Parathyroid adenoma (tissue), 2 donors: ENCODE measurements at regions not wholly inside any gene's neighbourhood (a gene's known extent, or its start where the extent isn't known, plus 50 kb on each side); places are given as distances from the start of the nearest gene placed in this dataset.
"Not testable (repeated sequence)": the region's sequence is repeated elsewhere in the genome, so short reads cannot be mapped to it uniquely, and the experiment has no call there.

Source experiments
- H2AFZ ChIP-seq: fragments of 300-600 bp; sonication (generic); one replicate; pipeline ENCODE4 v1.7.0; 2017; ENCODE audit warnings: antibody characterized with exemption, mild to moderate bottlenecking
- H3K27ac ChIP-seq: fragments of 300-600 bp; sonication (generic); one replicate; pipeline ENCODE4 v1.7.0; 2017
- H3K27me3 ChIP-seq: fragments of 300-600 bp; sonication (generic); one replicate; pipeline ENCODE4 v1.7.0; 2017; ENCODE audit warnings: low read length; ENCODE audit not compliant: control insufficient read depth, insufficient read depth
- H3K36me3 ChIP-seq: fragments of 300-600 bp; sonication (generic); one replicate; pipeline ENCODE4 v1.7.0; 2017; ENCODE audit warnings: low read length; ENCODE audit not compliant: control insufficient read depth, insufficient read depth
- H3K4me1 ChIP-seq: fragments of 300-600 bp; sonication (generic); one replicate; pipeline ENCODE4 v1.7.0; 2017; ENCODE audit warnings: control low read depth
- H3K4me2 ChIP-seq: fragments of 300-600 bp; sonication (generic); one replicate; pipeline ENCODE4 v1.7.0; 2017; ENCODE audit warnings: low read length
- H3K4me3 ChIP-seq: fragments of 300-600 bp; sonication (generic); one replicate; pipeline ENCODE4 v1.7.0; 2017; ENCODE audit warnings: low read depth, low read length
- H3K79me2 ChIP-seq: fragments of 300-600 bp; sonication (generic); one replicate; pipeline ENCODE4 v1.7.0; 2017; ENCODE audit warnings: control low read depth
- H3K9ac ChIP-seq: fragments of 300-600 bp; sonication (generic); one replicate; pipeline ENCODE4 v1.7.0; 2017; ENCODE audit warnings: mild to moderate bottlenecking
- H3K9me3 ChIP-seq: fragments of 300-600 bp; sonication (generic); one replicate; pipeline ENCODE4 v1.7.0; 2017; ENCODE audit warnings: low read length; ENCODE audit not compliant: control insufficient read depth
- TF ChIP-seq, protein P1 (sequence below): fragments of 300-600 bp; sonication (generic); IDR thresholded peaks from one replicate; pipeline ENCODE4 v1.7.0; 2017; ENCODE audit warnings: antibody characterized with exemption, mild to moderate bottlenecking
- donor health status: primary hyperparathyroidism.

DNA sequence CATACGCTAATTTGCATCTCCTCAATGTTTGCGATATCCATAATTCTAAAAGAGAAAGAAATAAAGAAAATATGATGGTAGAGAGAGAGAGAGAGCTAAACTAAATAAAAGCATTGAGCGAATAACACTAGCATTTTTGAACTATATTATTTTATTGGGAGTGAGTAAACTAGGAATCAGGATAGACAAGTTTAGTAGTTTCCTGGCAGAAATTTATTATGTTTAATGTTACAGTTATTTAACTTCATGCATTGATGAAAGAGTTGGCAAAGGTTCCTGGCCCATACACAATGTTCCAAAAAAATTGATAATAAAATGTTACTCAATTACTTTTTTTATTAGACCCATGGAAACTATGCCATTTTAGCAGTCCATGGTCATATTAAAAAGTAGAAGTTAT is 1708.2 kb upstream of the CDH6 start:
- Histone ChIP-seq H2AFZ (no peak overlapping the region), H3K4me1 (no peaks in the 10 kb centered on the region), H3K79me2 (no peaks in the 10 kb centered on the region), H3K4me3 (no peak overlapping the region), H3K9me3 (no peaks in the 10 kb centered on the region), H3K9ac (no peak overlapping the region), H3K27me3 (no peaks in the 10 kb centered on the region), H3K36me3 (no peaks in the 10 kb centered on the region), H3K27ac (no peak overlapping the region), H3K4me2 (no peak overlapping the region)
- TF ChIP-seq, protein P1, sequence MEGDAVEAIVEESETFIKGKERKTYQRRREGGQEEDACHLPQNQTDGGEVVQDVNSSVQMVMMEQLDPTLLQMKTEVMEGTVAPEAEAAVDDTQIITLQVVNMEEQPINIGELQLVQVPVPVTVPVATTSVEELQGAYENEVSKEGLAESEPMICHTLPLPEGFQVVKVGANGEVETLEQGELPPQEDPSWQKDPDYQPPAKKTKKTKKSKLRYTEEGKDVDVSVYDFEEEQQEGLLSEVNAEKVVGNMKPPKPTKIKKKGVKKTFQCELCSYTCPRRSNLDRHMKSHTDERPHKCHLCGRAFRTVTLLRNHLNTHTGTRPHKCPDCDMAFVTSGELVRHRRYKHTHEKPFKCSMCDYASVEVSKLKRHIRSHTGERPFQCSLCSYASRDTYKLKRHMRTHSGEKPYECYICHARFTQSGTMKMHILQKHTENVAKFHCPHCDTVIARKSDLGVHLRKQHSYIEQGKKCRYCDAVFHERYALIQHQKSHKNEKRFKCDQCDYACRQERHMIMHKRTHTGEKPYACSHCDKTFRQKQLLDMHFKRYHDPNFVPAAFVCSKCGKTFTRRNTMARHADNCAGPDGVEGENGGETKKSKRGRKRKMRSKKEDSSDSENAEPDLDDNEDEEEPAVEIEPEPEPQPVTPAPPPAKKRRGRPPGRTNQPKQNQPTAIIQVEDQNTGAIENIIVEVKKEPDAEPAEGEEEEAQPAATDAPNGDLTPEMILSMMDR, result no peak

DNA sequence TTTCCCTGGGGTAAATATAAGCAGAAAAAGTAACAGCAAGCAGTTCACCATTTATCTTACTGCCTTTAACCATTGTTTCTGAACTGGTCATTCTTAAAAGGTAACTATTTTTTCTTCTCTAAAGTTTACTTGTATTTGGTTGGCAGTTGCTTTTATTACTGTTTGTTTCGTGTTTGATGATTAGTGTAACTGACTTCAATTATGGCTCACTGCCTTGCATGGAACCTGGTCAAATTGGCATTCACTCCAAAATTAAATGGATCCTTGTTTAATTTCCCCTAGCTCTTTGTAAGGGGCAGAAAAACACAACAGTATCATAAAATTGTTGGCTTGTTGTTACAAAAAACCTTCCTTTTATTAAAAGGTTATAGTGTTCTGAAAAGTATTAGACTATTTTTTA is 1723.9 kb upstream of the CDH6 start:
- no peak overlapping the region for H3K9ac ChIP-seq
- TF ChIP-seq, protein P1, result no peak
- no peaks in the 10 kb centered on the region for H3K4me1 ChIP-seq
- no peak overlapping the region for H2AFZ ChIP-seq
- H3K9me3 ChIP-seq, result no peaks in the 10 kb centered on the region
- H3K27me3 ChIP-seq, result no peaks in the 10 kb centered on the region
- no peak overlapping the region for H3K4me2 ChIP-seq
- no peaks in the 10 kb centered on the region for H3K36me3 ChIP-seq
- H3K4me3 ChIP-seq, result no peak overlapping the region
- no peak overlapping the region for H3K27ac ChIP-seq
- no peaks in the 10 kb centered on the region for H3K79me2 ChIP-seq

DNA sequence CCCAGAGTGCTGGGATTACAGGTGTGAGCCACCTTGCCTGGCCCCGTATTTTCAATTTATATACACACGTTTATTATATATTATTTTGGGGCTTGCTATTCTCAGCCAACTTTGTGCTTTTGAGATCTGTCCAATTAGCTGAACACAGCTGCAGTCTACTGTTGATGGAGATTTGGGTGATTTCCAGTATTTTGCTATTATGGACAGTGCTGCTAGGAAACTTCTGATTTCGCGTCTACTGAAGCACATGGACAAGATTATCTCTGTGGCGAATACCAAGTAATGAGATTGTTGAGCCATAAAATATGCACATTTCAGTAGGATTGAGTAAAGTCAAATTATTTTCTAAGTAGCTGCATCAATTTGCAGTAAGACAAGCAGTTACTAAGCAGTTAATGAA is 1731.2 kb upstream of the CDH6 start:
- Histone ChIP-seq H3K4me3 (no peak overlapping the region), H3K27ac (no peak overlapping the region), H3K9ac (no peak overlapping the region), H3K79me2 (no peaks in the 10 kb centered on the region), H3K9me3 (no peaks in the 10 kb centered on the region), H3K4me1 (no peaks in the 10 kb centered on the region), H3K36me3 (no peaks in the 10 kb centered on the region), H3K27me3 (no peaks in the 10 kb centered on the region), H2AFZ (no peak overlapping the region), H3K4me2 (no peak overlapping the region)
- TF ChIP-seq, protein P1, result no peak

DNA sequence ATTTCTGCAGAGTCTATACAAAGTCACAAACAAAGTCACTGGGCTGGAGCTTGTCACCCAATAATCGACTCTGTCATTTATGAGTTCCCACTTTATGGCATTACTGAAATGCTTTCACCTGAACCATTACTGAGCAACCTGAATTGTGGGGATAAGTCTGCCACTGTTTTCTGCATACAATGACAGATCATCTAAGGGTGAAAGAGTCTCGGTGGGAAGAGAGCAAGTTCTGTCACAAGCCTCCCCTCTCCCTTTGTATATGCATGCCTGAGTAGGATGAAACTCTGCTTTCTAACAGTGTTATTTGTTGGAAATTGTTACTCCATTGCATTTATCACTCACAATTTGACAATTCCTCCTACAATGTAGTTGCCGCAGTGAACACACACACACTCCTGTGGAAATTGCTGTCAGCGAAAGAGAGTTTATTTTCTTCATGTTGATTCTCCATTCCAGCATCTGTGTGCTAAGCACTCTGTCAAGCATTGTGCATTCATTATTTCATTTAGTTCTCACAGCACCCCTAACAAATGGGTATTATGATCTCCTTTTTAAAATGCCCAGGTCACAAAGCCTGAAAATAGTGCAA is 1732.4 kb upstream of the CDH6 start:
- H2AFZ ChIP-seq, result no peak overlapping the region
- H3K4me1 ChIP-seq, result no peaks in the 10 kb centered on the region
- TF ChIP-seq, protein P1, result no peak
- no peak overlapping the region for H3K9ac ChIP-seq
- H3K9me3 ChIP-seq, result no peaks in the 10 kb centered on the region
- H3K27ac ChIP-seq, result no peak overlapping the region
- H3K4me2 ChIP-seq, result no peak overlapping the region
- H3K27me3 ChIP-seq, result no peaks in the 10 kb centered on the region
- no peaks in the 10 kb centered on the region for H3K36me3 ChIP-seq
- no peaks in the 10 kb centered on the region for H3K79me2 ChIP-seq
- H3K4me3 ChIP-seq, result no peak overlapping the region

DNA sequence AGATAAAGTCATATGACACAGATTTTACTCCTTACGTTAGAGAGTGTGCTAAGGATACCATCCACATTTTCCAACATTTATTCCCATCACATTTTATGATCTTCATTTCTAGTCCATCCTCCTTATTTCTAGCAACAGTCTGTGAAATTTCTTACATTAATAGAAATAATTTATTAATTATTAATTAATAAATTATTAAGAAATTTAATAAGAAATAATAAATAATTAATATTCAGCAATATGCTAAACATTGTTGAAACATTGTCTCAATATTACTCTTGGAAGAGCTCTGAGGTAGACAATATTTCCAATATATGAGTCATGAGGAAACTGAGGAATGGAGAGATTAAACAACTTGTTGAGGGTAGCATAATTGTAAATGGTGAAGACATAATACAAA is 1742.5 kb upstream of the CDH6 start:
- H3K27ac ChIP-seq, H3K9ac ChIP-seq, H2AFZ ChIP-seq, H3K27me3 ChIP-seq, H3K4me3 ChIP-seq, H3K36me3 ChIP-seq, H3K4me1 ChIP-seq, H3K79me2 ChIP-seq, H3K9me3 ChIP-seq, H3K4me2 ChIP-seq: not testable (repeated sequence)
